Amygdala (tissue), 56 donors: ENCODE measurements at regions not wholly inside any gene's neighbourhood (a gene's known extent, or its start where the extent isn't known, plus 50 kb on each side); places are given as distances from the start of the nearest gene placed in this dataset.

Experiments
- DNase-seq, 56 donors: peaks; one replicate each; lab custom pipeline; 2025; lab: John Stamatoyannopoulos, UW

DNA sequence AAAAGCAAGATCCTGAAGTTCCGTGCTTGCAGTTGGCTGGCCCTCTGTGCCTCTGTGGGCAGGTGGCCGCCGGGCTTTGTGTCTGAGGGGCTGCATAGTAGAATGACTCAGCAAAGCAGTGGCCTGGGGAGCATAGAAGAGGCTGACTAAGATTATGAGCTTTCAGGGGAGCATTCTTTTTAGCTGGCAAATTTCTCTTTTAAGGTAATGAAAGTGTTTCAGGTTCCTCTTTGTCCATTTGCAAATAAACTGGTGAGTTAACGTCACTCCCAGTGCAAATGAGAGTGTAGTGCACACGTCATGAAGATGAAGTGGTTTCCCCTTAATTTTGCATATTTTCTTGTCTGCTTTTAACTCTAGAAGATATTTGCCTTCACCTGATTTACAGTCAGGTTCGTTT is 98.6 kb downstream of the BCL2L11 start:
- DNase-seq: no peak

GRCh38 chr2:111219734-111220505 is 99.2 kb downstream of the BCL2L11 start:
- no peak for DNase-seq

DNA sequence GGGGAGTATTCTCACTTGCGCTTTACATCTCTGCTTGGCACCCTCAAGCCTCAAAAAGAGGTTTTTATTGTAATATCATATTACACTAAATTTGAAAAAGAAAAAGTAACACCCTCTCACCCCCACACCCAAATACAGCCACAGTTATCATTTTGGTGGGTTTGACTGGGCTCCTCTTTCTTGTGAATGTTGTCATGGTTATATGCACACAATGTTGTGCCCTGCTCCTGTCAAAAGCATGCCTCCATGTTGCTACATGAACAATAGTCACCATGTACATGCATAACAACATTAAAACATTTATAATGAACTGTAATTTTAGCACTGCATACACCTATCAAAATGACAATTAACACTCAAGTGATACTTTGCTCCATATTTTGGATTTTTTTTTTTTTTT is 100.2 kb downstream of the BCL2L11 start:
- DNase-seq: no peak

DNA sequence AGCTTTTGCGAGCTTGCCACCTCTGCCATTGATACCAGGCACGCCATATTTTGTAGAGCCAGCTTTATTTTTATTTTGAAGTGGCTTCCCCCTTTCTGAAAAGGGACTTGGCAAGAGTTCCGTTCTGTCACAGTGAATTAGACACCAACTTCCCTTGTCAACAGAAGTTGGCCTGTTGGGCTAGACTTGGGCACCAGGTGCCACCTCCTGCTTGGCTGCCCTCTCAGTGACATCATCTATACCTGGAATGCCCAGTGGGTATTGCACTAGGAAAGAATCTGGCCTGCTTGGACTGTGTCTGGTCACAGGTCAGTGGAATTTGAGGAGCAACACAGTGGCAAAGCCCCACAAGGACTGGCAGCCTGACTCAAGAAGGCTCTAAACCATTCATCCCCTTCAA is 101.0 kb downstream of the BCL2L11 start:
- no peak for DNase-seq

DNA sequence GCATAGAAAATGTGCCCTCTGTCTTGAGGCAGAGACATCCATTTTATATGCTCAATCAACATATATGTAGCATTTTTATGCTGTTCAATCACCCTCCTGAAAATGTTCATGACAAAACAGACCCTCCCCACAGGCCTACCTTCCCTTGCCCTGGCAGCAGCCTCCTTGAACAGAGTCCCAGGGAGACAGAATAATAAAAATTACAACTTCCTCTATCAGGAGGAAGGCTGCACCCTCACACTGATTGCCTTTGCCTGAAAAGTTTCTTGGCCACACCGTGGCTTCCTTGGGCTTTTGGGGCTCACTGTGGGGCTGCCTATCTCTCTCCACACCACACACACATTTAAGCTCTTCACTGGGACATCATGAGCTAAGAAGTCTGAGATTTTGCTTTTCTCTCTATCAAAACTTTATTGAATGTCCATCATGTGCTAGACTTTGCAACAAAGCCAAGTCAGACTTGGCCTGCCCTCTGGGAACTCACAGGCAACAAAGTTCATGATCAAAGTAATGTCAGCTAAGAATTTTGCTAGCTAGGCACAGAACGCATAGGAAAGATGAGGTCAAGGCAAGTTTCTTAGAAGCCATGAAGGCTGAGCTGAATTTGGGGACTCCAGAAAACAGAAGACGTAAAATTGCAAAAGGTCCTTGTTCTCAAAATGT is 101.6 kb downstream of the BCL2L11 start:
- DNase-seq: no peak

GRCh38 chr2:111225856-111226255 is 105.1 kb downstream of the BCL2L11 start:
- DNase-seq: no peak

GRCh38 chr2:111226876-111227700 is 106.4 kb downstream of the BCL2L11 start:
- DNase-seq: no peak

DNA sequence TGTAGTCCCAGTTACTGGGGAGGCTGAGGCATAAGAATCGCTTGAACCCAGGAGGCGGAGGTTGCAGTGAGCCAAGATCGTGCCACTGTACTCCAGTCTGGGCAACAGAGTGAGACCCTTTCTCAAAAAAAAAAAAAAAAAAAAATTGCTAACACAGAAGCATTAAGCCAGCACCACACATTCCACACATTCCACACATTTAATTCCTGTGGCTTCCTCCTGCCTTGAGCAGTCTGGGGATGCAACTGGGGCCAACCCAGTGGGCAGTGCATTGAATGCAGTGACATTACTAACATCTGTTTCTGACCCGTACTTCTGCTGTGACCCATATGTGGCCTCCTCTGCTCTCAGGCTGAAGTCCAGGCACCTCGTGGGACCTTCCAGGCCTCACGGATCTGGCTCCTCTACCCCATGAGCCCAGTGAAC is 107.0 kb downstream of the BCL2L11 start:
- no peak for DNase-seq

DNA sequence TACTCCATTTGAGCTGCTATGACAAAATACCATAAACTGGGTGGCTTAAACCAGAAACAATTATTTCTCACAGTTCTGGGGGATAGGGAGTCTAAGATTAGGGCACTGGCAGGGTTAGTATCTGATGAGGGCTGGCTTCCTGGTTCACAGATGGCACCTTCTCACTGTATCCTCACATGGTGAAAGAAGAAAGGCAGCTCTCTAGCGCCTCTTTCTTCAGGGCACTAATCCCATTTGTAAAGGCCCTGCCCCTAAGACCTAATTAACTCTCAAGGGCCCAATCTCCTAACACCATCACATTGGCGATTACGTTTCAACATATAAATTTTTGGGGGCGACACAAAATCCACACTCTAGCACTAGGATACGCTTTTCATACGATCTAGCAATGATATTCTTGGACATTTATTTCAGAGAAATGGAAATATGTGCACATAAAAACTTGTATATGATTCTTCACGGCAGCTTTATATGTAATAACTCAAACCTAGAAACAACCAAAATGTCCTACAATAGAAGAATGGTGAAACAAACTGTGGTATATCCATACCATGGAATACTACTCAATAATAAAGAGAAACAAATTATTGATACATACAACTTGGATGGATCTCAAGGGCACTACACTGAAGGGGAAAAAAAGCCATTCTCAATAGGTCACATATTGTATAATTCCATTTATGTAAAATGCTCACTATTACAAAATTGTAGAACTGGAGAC is 111.0 kb downstream of the BCL2L11 start:
- DNase-seq: no peak

GRCh38 chr2:111235192-111236015 is 114.7 kb downstream of the BCL2L11 start:
- DNase-seq: no peak

- DNase-seq: peak in 1 of 56 donors; percentile 1
Measured at GRCh38 chr2:111236025-111236424, 115.3 kb downstream of the BCL2L11 start.

DNA sequence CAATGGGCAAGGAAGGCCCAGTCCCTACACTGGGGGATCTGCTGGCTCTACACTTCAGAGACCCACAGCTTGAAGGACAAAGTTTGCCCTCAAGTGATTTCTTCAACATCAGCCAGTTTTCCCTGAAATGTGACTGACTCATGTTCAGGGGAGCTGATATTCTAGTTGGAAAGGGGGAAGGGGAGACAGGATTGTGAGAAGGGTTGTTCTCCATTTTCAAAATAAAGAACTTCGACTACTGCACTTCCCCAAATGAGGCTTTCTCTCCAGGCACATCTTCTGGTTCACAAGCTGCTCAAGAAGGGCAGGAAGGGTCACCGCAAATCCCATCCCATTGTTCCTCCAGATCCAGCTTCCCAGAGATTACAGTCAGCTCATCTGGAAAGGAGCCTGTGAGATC is 117.6 kb downstream of the BCL2L11 start:
- DNase-seq: no peak

DNA sequence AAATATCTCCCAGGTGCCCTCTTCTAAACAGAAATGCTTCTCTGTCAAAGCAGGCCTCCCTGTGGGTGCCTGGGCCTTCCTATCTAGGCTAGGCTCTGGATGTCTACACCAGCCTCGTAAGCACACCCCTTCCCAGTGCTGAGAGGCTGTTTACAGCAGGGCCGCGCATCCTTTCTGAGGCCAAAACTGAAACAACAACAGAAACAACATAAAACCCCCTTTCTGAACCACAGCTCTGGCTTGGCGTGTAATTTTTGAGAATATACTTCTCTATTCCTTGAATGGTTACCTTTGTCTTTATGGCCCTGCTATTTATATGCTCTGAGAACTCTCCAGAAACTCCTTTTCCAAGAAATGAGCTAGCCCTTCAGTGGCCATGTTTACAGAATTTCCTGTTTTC is 118.4 kb downstream of the BCL2L11 start:
- DNase-seq: no peak

- DNase-seq: no peak
Measured at GRCh38 chr2:111239581-111240249, 119.0 kb downstream of the BCL2L11 start.

- DNase-seq: no peak
Measured at GRCh38 chr2:111243295-111243694, 122.6 kb downstream of the BCL2L11 start.

DNA sequence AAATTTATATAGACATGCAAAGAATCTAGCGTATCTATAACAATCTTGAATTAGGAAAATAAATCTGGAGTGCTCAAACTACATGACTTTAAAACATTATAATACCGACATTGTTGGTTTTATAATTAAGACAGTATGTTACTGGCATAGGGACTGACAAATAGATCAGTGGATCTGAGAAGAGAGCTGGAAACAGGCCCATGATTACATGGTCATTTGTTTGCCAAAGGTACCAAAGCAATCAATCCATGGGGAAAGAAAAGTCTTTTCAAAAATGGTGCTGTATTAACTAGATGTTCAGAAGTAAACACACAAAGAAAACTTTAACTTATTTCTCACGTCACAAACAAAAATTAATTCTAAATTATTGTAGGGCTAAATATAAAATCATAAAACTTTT is 124.2 kb downstream of the BCL2L11 start:
- no peak for DNase-seq

DNA sequence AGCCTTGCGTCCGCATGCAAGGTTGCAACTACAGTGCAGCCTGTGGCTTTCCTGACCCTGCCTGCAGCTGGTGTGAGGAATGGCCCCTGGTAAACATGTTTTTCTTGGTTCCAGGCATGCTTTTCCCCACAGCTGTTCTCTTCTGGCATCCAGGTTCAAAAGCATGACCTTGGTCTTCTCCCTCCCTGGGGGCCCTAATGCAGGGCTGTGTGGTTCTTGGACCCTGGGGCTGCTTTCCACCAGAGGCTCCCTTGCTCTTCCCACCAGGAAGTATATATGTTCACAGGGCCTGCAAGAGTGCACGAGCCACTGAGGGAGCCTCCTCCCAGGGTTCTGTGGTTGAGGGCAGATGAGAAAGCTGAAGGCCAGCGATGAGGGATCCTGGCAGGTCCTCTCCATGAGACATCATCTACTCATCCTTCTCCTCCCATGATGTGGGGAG is 125.9 kb downstream of the BCL2L11 start:
- no peak for DNase-seq

DNA sequence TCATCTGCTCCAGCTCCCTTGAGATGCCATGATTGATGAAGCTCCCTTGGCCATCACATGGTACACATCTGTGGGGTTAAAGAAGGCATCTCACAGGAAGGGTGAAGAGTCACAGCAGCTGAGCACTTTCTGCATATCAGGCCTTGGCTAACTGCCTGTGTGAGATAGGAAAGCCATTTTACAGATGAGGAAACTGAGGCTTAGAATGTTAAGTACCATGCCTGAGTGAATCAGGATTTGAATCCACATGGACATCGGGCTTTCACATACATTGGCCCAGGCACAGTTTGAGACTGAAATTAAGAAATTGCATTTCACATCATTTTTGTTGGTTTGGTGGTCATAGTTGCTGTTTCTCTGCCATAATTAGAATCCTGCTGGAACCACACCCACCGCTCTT is 126.8 kb downstream of the BCL2L11 start:
- no peak for DNase-seq

DNA sequence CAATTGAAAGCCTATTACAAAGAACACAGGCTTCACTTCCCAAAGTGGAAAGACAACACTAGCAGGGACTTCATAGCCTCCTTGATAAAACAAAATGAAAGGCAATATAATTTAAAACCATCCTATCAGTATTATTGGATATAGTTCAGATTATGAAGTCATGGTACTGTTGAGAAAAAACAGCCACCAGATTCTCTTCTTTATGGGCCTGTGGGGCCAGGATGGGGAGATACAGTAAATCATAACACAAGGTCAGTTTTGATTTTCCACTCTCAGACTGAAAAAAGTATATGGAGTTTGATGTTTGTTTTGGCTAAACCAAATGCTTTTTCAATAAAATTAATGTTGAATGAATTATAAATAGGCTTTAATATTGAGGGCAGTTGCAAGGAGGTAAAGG is 129.1 kb downstream of the BCL2L11 start:
- no peak for DNase-seq
